Ishikawa (cell line): ENCODE measurements at regions not wholly inside any gene's neighbourhood (a gene's known extent, or its start where the extent isn't known, plus 50 kb on each side); places are given as distances from the start of the nearest gene placed in this dataset.

Experiments
- CEBPB ChIP-seq: IDR thresholded peaks from 2 replicates; pipeline ENCODE4 v1.6.1; 2012
- CREB1 ChIP-seq: IDR thresholded peaks from 2 replicates; pipeline ENCODE4 v1.6.1; 2012; ENCODE audit warnings: low read depth
- EGR1 ChIP-seq: IDR thresholded peaks from 2 replicates; pipeline ENCODE4 v1.6.1; 2012
- EP300 ChIP-seq: IDR thresholded peaks from 2 replicates; pipeline ENCODE4 v1.6.1; 2012; ENCODE audit warnings: borderline replicate concordance
- FOXM1 ChIP-seq: IDR thresholded peaks from 2 replicates; pipeline ENCODE4 v1.6.1; 2012; ENCODE audit warnings: low read depth, borderline replicate concordance
- NFIC ChIP-seq: IDR thresholded peaks from 2 replicates; pipeline ENCODE4 v1.6.1; 2012
- RAD21 ChIP-seq: IDR thresholded peaks from 2 replicates; pipeline ENCODE4 v1.6.1; 2012; ENCODE audit warnings: low read depth
- TAF1 ChIP-seq: IDR thresholded peaks from 2 replicates; pipeline ENCODE4 v1.6.1; 2012; ENCODE audit warnings: low read depth, mild to moderate bottlenecking
- TCF12 ChIP-seq: IDR thresholded peaks from 2 replicates; pipeline ENCODE4 v1.6.1; 2012; ENCODE audit warnings: low read depth
- TEAD4 ChIP-seq: IDR thresholded peaks from 2 replicates; pipeline ENCODE4 v1.6.1; 2012
- YY1 ChIP-seq: IDR thresholded peaks from 2 replicates; pipeline ENCODE4 v1.6.1; 2012; ENCODE audit warnings: low read depth
- ZBTB7A ChIP-seq: IDR thresholded peaks from 2 replicates; pipeline ENCODE4 v1.6.1; 2012; ENCODE audit warnings: low read depth
- TF ChIP-seq, protein P1 (sequence below): IDR thresholded peaks from 2 replicates; pipeline ENCODE4 v1.6.1; 2012
- TF ChIP-seq, protein P2 (sequence below): IDR thresholded peaks from 2 replicates; pipeline ENCODE4 v1.6.1; 2012; ENCODE audit warnings: low read depth, mild to moderate bottlenecking
- TF ChIP-seq, protein P3 (sequence below): IDR thresholded peaks from 2 replicates; pipeline ENCODE4 v1.6.1; 2012

DNA sequence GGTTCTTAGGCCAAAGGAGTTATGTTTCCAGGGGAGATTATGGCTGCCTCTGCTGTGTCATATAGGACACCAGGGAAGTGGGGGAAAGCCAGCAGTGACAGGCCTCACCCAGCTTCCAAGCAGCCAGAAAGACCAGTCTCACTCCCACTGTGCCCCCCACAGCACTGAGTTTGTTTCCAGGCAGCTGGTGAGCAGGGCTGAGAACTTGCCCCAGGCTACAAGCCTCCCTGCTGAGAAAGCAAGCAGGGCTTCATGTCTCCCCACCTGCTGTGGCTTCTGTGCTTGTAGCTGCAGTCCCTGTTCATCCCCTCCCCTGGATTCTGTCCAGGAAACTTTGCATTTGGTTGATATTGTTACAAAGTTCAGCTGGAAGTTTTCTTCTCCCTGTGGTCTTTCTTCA lies 376.3 kb downstream of the PDCD6IP start:
- TF ChIP-seq YY1: no peak
- TF ChIP-seq FOXM1: no peak
- no peak for TF ChIP-seq EP300
- no peak for TF ChIP-seq EGR1
- TF ChIP-seq, protein P1, sequence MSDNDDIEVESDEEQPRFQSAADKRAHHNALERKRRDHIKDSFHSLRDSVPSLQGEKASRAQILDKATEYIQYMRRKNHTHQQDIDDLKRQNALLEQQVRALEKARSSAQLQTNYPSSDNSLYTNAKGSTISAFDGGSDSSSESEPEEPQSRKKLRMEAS: no peak

DNA sequence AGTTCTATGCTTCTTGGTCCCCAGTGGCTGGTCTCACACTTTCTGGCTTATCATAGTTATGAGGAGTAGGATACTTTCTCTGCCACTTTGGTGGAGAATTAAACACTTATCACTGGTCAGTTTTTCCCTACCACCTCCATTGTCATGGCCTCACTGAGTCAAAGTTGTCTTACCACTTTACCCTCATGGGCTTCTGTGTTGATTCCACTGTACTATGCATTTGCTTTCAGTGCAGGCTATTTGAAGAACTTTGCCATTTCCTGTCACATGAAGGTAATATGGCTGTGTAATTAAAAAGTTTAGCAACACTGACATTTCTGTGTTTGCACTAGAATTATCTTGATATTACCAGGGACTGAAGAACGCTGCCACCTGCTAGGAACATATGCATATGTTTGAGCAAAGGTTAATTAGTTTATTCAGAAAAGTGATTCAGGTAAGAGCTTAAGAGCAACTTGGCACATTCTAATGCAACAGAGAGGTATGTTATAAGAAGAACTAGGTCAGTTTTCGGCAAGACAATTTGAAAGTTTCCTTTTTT lies 377.3 kb downstream of the PDCD6IP start:
- TF ChIP-seq EGR1 (no peak), ZBTB7A (no peak), CREB1 (no peak)

DNA sequence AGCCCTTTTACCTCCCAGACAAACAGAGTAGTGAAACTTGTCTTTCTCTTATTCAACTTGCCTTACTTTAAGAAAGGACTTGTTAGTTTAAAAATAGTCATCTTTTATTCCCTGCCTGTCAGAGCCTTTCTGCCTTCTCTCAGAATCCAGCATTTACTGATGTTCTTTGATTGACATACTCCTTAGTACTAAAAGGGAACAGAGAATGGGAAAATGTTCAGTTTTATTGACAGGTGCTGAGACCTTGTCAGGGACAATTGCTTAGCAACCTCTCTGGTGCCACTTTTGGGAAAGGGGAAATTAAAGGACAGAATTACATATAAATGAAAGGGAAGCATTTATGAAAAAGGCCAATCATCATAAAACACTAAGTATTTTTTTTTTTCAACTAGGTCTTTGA lies 378.3 kb downstream of the PDCD6IP start:
- TF ChIP-seq EP300: no peak
- TF ChIP-seq YY1: no peak
- TF ChIP-seq ZBTB7A: no peak

DNA sequence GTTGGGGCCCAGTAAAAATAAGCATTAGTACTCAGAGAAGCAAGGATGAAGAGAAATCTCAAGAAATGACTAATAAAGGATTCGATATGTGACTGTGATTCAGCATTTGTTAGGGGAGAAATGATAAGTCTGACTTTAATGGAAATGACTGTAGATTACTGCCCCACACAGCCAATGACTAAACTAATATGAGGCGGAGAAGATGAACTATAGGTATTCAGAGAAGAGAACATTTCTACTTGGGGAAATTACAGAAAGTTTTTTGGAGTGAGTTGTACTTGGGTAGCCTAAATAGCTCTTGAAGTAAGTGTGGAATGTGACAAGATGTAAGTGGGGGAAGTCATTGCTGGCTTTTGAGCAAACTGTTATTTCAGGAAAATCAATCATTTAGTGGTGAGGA lies 380.0 kb downstream of the PDCD6IP start:
- TF ChIP-seq ZBTB7A (no peak), NFIC (no peak), TEAD4 (no peak), TAF1 (no peak), RAD21 (no peak), CEBPB (no peak), CREB1 (no peak), EP300 (no peak), FOXM1 (no peak), EGR1 (no peak), TCF12 (no peak), YY1 (no peak)
- TF ChIP-seq, protein P2, sequence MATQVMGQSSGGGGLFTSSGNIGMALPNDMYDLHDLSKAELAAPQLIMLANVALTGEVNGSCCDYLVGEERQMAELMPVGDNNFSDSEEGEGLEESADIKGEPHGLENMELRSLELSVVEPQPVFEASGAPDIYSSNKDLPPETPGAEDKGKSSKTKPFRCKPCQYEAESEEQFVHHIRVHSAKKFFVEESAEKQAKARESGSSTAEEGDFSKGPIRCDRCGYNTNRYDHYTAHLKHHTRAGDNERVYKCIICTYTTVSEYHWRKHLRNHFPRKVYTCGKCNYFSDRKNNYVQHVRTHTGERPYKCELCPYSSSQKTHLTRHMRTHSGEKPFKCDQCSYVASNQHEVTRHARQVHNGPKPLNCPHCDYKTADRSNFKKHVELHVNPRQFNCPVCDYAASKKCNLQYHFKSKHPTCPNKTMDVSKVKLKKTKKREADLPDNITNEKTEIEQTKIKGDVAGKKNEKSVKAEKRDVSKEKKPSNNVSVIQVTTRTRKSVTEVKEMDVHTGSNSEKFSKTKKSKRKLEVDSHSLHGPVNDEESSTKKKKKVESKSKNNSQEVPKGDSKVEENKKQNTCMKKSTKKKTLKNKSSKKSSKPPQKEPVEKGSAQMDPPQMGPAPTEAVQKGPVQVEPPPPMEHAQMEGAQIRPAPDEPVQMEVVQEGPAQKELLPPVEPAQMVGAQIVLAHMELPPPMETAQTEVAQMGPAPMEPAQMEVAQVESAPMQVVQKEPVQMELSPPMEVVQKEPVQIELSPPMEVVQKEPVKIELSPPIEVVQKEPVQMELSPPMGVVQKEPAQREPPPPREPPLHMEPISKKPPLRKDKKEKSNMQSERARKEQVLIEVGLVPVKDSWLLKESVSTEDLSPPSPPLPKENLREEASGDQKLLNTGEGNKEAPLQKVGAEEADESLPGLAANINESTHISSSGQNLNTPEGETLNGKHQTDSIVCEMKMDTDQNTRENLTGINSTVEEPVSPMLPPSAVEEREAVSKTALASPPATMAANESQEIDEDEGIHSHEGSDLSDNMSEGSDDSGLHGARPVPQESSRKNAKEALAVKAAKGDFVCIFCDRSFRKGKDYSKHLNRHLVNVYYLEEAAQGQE: no peak
- TF ChIP-seq, protein P1: no peak
- TF ChIP-seq, protein P3, sequence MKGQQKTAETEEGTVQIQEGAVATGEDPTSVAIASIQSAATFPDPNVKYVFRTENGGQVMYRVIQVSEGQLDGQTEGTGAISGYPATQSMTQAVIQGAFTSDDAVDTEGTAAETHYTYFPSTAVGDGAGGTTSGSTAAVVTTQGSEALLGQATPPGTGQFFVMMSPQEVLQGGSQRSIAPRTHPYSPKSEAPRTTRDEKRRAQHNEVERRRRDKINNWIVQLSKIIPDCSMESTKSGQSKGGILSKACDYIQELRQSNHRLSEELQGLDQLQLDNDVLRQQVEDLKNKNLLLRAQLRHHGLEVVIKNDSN: no peak

DNA sequence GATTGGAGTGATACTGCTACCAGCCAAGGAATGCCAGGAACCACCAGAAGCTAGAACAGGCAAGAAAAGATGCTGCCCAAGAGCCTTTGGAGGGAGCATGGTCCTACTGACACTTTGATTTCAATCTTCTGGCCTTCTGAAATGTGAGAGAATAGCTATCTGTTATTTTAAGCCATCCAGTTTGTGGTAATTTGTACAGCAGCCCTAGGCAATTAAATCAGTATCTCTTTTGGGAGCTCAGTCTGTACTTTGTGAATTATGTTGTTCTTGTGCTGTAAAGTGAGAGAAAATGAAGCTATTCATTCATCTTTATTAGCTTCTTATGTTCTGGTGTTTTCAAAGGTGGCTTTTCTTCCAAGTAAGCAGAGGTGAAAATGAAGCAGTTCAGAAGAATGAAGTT lies 381.3 kb downstream of the PDCD6IP start:
- no peak for TF ChIP-seq EGR1
- TF ChIP-seq TAF1: no peak
- no peak for TF ChIP-seq TEAD4
- TF ChIP-seq, protein P1: no peak
- TF ChIP-seq CREB1: no peak
- TF ChIP-seq ZBTB7A: no peak
- TF ChIP-seq, protein P3: no peak
- TF ChIP-seq EP300: no peak
- TF ChIP-seq CEBPB: no peak
- TF ChIP-seq NFIC: no peak
- no peak for TF ChIP-seq YY1
- no peak for TF ChIP-seq RAD21
- TF ChIP-seq FOXM1: no peak
- no peak for TF ChIP-seq TCF12
- TF ChIP-seq, protein P2: no peak

DNA sequence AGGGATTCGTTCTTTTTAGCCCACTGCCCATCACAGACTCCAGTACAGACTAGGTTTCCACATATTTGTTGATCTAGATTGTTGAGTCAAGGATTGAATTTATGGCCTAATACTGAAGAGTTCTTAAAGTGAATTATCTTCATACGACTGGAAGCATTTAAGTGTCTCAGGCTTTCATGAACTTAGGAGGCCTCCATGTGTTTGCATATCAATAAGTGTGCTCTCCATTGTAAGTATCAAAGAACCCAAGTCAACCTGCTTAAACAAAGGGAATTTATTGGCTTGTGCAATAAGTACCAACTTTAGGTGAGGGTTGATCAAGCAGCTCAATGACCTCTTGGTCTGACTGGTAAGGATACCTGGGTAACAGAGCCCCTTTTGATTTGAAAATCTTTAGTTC lies 382.1 kb downstream of the PDCD6IP start:
- TF ChIP-seq NFIC (no peak), RAD21 (no peak), TCF12 (no peak)
- TF ChIP-seq, protein P3: no peak
